Transverse colon (tissue), 4 donors: ENCODE measurements at regions not wholly inside any gene's neighbourhood (a gene's known extent, or its start where the extent isn't known, plus 50 kb on each side); places are given as distances from the start of the nearest gene placed in this dataset.

Experiments
- DNase-seq: peaks from one replicate; pipeline ENCODE4 v3.0.0-alpha.2; 2019
- H3K27ac ChIP-seq, 4 donors: fragments of 200-600 bp; sonication (generic); 2 replicates each; pipeline ENCODE4 v1.5.1; 2016 to 2018; ENCODE audit warnings: inconsistent platforms in 4 of 4
- H3K27me3 ChIP-seq: fragments of 200-600 bp; sonication (generic); 2 replicates; pipeline ENCODE4 v1.5.1; 2017; ENCODE audit warnings: inconsistent platforms
- H3K36me3 ChIP-seq, 4 donors: fragments of 200-600 bp; sonication (generic); 2 replicates each; pipeline ENCODE4 v1.5.1; 2017 to 2019; ENCODE audit warnings: inconsistent platforms in 4 of 4
- H3K4me1 ChIP-seq, 4 donors: fragments of 200-600 bp; sonication (generic); 2 replicates each; pipeline ENCODE4 v1.5.1; 2017 to 2020; ENCODE audit warnings: inconsistent platforms in 4 of 4
- H3K4me3 ChIP-seq, 4 donors: fragments of 200-600 bp; sonication (generic); 1 replicate in 1 of 4; 2 replicates in 3 of 4; pipeline versions ENCODE4 v1.5.1 to v1.6.1; 2017 to 2019; ENCODE audit warnings: inconsistent platforms in 4 of 4
- H3K9me3 ChIP-seq, 2 donors: fragments of 200-600 bp; sonication (generic); 2 replicates each; pipeline ENCODE4 v1.5.1; 2017 to 2019; ENCODE audit warnings: inconsistent platforms in 2 of 2
- CTCF ChIP-seq, 5 experiments: fragments of 200-600 bp in 3 of 5; fragments of 450-650 bp in 2 of 5; sonication (generic) in 3 of 5; IDR thresholded peaks; 1 replicate in 2 of 5; 2 replicates in 3 of 5; pipeline ENCODE4 v1.5.1; 2016 to 2017; ENCODE audit warnings: antibody characterized with exemption in 5 of 5, inconsistent platforms in 3 of 5, mild to moderate bottlenecking in 2 of 5, moderate library complexity in 1 of 5
- EP300 ChIP-seq: sonication (generic); formaldehyde crosslinking; IDR thresholded peaks from one replicate; pipeline ENCODE4 v1.6.1; 2017; ENCODE audit warnings: antibody characterized with exemption, low read depth
- POLR2A ChIP-seq: fragments of 450-650 bp; IDR thresholded peaks from one replicate; pipeline ENCODE4 v1.6.1; 2016; ENCODE audit warnings: antibody characterized with exemption, mild to moderate bottlenecking, moderate library complexity
- POLR2AphosphoS5 ChIP-seq, 3 donors: sonication (generic); formaldehyde crosslinking; IDR thresholded peaks; one replicate each; pipeline ENCODE4 v1.6.1; 2016; ENCODE audit warnings: antibody characterized with exemption in 3 of 3
- WGBS, 2 donors: methylation state at CpG; one replicate each; pipeline ENCODE4 v1.1.5; 2018; ENCODE audit warnings: low coverage in 1 of 2; 5-methylcytosine and 5-hydroxymethylcytosine counted together
- in situ Hi-C, 4 donors: fragments of 200-750 bp; cut with MboI; loops; one replicate each; pipeline versions ENCODE4 v1.15.0 to v1.15.1; 2017; ENCODE audit warnings: low sequenced_read_pairs in 3 of 4, low pct_ligation_motif_present in 1 of 4, low pct_unique_long_range_greater_than_20kb in 1 of 4
- intact Hi-C: fragments of 100-400 bp; cut with DNase I; formaldehyde crosslinking; loops from one replicate; pipeline ENCODE4 v1.15.1; 2023; ENCODE audit warnings: low total_unique reads

DNA sequence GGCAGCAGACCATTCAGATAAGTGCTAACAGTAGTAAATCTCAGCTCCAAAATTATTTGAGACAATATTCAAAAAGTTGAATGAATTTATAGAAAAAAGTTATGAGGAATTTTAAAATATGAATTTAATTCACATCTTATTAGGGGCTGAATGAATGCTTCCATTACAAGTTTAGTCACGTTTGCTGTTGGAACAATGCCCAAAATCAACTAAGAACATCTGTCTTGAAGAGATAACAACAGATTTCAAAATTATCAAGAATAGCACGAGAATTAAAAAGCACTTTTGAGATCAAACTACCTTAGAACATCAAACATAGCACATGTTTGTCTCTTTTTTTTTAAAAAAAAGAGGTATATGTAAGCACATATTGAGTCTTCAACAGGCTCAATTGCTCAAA lies 115.4 kb upstream of the PPFIA2 start:
- WGBS, 2 donors: 9 to 25% methylated on average over 2 of the region's 2 CpGs
- TF ChIP-seq CTCF (IDR thresholded peaks at IDR 0.05): no peak
- Histone ChIP-seq H3K36me3 (no peaks in the 10 kb centered on the region), H3K9me3 (no peaks in the 10 kb centered on the region), H3K4me1 (no peaks in the 10 kb centered on the region), H3K27ac (no peak overlapping the region), H3K4me3 (no peak overlapping the region), H3K27me3 (no peaks in the 10 kb centered on the region)
- no peak for DNase-seq
- intact Hi-C loops (no loop called here), in situ Hi-C loops (no loop called here)

DNA sequence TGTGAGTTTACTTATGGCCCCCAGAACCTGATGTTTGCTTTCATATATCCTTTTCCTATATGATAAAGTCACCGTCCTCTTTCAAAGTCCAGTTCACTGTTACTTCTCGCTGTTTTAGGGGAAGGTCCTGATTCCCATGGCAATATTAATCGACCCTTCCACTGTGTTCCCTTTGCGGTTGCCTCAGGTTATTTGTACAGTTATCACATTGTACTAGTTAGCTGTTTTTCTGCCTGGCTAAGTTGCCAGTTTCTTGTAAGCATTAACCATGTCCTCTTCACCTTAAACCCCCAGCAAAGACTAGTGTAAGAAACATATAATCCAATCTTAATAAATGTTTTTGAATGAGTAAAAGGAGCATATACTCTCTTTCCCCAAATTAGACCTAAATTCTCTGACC lies 115.0 kb upstream of the PPFIA2 start:
- H3K27me3 ChIP-seq: no peaks in the 10 kb centered on the region
- no peak overlapping the region for H3K4me3 ChIP-seq
- H3K4me1 ChIP-seq: no peaks in the 10 kb centered on the region
- intact Hi-C loops (no loop called here), in situ Hi-C loops (no loop called here)
- TF ChIP-seq CTCF (IDR thresholded peaks at IDR 0.05): no peak
- no peak for TF ChIP-seq POLR2AphosphoS5 (IDR thresholded peaks at IDR 0.05)
- TF ChIP-seq EP300: no peak
- no peak for TF ChIP-seq POLR2A
- no peaks in the 10 kb centered on the region for H3K36me3 ChIP-seq
- no peaks in the 10 kb centered on the region for H3K9me3 ChIP-seq
- no peak for DNase-seq
- WGBS, 2 donors: 45 to 77% methylated on average over 3 to 4 of the region's 4 CpGs
- no peak overlapping the region for H3K27ac ChIP-seq

DNA sequence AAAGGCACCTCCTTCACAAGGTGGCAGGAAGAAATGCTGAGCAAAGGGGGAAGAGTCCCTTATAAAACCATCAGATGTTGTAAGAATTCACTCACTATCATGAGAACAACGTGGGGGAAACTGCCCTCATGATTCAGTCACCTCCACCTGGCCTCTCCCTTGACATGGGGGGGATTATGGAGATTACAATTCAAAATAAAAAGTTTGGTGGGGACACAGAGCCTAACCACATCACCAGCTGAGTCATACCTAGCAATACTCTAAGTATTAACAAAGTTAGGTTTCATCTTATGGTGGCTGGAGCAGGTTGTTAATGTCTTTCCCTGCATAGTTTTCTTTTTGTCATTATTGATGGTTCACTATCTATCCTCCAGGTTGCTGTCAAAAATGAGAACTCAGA lies 113.2 kb upstream of the PPFIA2 start:
- Histone ChIP-seq H3K36me3 (no peaks in the 10 kb centered on the region), H3K4me1 (no peaks in the 10 kb centered on the region), H3K27ac (no peak overlapping the region), H3K27me3 (no peaks in the 10 kb centered on the region), H3K4me3 (no peak overlapping the region), H3K9me3 (no peaks in the 10 kb centered on the region)
- in situ Hi-C loops: no loop called here
- no peak for TF ChIP-seq EP300
- TF ChIP-seq POLR2A: no peak
- TF ChIP-seq CTCF (IDR thresholded peaks at IDR 0.05): no peak
- no peak for TF ChIP-seq POLR2AphosphoS5 (IDR thresholded peaks at IDR 0.05)
- no peak for DNase-seq
- 41 to 43% methylated on average over 1 of the region's 1 CpG for WGBS, 2 donors
- intact Hi-C loops: no loop called here

- DNase-seq: no peak
- H3K4me1 ChIP-seq: no peaks in the 10 kb centered on the region
- H3K27ac ChIP-seq: no peak overlapping the region
- intact Hi-C loops (no loop called here), in situ Hi-C loops (no loop called here)
- H3K36me3 ChIP-seq: no peaks in the 10 kb centered on the region
- no peak for TF ChIP-seq POLR2A
- TF ChIP-seq CTCF (IDR thresholded peaks at IDR 0.05): no peak
- no peak for TF ChIP-seq EP300
- no peak for TF ChIP-seq POLR2AphosphoS5 (IDR thresholded peaks at IDR 0.05)
- no peaks in the 10 kb centered on the region for H3K27me3 ChIP-seq
- WGBS, 2 donors: 60% methylated on average over 1 of the region's 1 CpG; no CpG with 5 or more reads in 1 of the 2 donors
- H3K4me3 ChIP-seq: no peak overlapping the region
- H3K9me3 ChIP-seq: no peaks in the 10 kb centered on the region
These were observed 106.9 kb upstream of the PPFIA2 start for GRCh38 chr12:81866081-81866480.
